ENCODE measurements at regions not wholly inside any gene's neighbourhood (a gene's known extent, or its start where the extent isn't known, plus 50 kb on each side); places are given as distances from the start of the nearest gene placed in this dataset.

DNA sequence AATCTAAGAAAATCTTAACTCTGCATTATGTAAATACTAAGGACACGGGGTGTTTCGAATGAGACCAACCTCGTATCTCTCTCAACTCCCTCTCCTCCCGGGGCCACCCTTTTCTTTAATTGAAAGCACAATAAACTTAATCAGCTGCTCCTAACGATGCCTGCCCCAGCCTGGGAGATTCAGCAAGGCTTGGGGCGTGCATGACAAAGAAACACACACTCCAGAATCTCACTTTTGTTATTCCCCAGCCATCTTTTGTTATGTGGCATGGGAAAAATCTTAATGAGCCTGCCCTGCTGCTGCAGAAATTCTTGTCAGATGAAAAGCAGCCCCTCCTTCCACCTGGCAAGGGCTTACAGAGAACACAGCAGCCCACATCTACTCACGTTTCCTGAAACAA, 117.4 kb downstream of the TTLL2 start:
- DNase-seq (ENCODE audit: low read depth, low spot score) = no peak

DNA sequence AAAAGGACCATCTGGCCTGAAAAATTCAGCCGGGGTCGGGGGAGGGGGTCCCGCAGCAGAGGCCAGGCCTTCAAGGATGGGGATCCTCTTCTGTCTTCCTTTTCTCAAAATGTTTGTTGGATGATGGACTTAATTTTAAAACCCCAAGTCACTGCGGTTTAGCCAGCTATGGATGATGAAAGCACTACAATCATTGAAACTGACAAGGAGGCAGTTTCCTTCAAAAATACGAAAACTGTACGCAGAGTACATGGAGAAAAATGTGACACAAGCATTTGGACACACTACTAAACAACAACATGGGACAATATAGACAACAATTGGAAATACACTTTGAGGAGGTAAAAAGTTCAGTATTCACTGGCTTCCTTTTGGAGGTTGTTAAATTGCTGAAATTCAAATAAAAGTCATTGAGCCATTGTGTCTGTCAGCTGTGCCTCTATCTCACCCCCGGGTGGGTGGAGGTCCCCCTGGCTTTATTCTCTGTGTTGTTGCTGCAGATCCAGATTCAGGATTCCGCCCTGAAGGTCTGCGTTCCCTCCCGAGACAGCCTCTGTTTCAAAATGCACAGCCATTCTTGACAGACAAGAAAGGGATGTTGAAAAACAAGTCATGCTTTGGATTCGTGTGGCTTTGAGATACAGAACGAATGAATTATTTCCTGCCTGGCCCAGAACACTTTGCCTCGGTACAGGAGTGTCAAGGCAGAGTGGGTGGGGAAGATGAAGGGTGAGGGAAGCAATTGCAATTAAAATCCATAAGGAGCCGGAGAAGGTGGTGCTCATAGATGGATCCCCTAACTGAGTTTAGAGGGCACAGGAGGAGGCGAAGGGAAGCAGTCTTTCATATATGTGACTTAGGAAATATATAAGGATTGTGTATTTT, 118.2 kb downstream of the TTLL2 start:
- DNase-seq (ENCODE audit: low read depth, low spot score) = no peak

DNA sequence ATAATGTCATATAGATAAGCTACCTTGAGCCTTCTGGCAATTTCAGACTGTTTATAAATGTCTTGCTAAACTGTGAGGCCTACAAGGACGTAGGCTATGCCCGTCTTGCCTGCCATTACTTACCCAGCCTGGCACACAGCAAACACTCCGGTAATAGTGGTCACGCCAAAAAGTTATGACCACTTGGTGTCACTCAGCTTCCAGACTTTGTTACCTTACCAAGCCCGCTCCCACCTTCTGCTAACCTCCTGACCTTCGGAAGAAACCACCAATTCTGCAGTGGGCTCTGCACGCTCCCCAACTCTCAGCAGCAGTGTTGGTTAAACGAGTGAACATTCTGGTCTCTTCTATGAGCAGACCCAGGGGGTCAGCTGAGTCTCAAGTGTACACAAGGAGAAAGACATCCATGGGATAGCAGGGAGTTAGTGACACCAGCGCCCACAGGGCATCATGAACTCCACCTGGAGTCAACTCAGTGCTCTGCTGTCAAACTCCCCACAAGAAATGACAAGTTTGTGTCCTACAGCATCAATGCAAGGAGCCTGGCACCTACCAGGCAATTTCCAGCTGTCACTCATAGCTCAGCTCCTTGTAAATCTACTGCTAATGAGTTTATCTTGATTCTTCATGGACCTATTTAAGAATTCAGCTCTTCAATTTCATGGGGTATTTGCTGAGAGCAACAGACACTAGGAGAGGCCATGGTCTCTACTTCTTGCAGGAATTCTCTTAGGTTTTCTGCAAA, 119.9 kb downstream of the TTLL2 start:
- no peak for DNase-seq (ENCODE audit: low read depth, low spot score)

DNA sequence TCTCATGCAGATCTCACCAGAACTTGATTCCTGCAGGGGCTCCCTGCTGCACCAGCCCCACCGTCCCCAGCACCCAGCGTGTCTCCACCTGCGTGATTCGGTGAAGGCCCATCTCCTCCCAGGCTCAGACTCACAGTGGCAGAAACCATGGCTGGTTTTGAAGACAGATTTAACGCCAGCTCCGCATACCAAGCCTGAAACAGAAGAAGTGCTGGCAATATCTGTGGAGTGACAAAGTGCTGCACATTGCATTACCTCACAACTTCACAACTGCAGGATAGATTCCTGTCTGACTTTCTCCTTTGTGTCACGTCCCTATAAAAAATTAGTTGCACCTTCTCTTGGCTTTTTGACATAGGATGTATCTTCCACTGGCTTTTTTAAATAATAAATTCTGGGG, 120.7 kb downstream of the TTLL2 start:
- DNase-seq (ENCODE audit: low read depth, low spot score) = no peak

DNA sequence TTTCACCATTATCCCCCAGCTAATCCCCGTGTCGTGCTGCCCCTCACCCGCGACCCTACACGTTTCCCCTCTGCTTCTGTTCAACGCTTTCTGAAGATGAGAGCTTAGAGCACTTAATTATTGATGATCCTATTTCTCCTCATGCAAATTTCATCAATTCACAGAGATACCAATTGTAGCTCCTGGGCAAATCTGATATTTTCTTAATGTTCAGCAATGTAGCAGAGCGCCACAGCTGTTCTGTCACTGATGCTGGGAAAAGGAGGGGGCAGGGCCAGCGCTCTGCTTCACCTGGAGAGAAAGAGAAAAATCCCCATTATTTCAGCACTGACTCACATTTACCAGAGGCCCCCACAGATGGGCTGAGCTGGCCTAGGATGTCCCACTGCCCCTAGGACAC, 121.2 kb downstream of the TTLL2 start:
- no peak for DNase-seq (ENCODE audit: low read depth, low spot score)

DNA sequence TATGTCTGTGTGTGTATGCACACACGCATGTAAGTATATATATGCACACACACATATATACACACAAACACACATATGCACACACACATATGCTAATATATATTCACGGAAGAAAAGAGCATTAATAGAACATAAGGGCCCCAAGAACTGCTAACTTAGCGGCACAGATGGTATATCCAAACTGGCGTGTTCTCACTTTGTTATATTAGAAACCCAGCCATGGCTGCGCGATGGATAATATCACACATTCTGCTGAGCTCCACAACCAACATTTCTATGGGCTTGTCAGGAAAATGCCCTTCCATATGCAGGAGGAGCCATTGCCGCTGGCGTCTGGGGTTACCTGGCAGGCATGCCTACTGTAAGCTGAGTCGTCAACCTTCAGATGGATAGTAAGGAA, 122.1 kb downstream of the TTLL2 start:
- no peak for DNase-seq (ENCODE audit: low read depth, low spot score)

DNA sequence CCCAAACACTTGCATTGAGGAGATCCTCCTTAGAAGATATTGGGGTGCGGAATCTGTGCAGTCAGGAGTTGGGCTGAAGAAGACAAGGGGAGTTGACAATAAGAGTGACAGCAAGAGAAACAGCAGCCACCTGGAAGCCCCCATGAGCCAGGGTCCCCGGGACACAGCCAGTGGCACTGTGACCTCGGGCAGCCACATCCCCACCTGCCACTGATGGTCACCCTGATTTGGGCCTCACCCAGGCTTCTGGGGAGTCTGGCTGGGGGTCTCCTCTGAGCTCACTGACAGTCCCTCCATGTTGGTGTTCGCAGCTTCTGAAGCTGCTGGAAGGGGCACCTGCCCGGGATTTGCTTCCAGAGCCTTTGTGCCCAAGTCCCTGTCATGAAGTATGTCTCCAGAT, 123.5 kb downstream of the TTLL2 start:
- no peak for DNase-seq (ENCODE audit: low read depth, low spot score)

DNA sequence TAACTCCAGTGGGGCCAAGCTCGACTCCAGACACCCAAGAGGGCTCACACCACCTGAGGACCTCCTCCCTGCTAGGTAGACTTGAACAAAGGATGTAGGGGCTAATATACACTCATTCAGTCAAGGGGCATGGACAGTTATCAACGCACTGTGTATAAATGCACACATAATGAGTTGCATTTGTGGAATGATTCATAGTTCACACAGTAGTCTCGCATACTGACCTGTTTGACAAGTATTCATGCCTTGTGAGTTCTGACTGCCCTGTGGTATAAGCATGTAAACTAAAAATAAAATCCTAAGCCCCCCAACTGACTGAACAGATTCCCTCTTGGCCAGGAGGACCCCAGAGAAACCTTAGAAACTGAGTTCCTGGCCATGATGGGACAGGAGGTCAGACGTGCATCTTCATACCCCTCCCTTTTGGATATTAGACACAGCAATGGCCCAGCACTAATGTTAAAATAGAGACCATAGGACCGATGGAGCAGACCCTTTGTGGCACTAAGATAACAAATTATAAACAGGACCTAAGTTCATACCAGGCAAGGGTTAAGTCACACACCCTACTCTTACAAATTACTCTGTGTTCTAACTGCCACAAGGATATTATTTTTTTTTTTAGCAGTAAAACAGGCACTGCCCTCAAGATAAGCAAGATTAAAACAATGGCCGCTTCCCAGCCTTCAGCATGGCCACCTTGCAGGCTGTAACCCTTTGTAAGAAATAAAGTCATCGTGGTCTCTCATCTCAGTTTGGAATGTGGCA, 124.4 kb downstream of the TTLL2 start:
- no peak for DNase-seq (ENCODE audit: low read depth, low spot score)

DNA sequence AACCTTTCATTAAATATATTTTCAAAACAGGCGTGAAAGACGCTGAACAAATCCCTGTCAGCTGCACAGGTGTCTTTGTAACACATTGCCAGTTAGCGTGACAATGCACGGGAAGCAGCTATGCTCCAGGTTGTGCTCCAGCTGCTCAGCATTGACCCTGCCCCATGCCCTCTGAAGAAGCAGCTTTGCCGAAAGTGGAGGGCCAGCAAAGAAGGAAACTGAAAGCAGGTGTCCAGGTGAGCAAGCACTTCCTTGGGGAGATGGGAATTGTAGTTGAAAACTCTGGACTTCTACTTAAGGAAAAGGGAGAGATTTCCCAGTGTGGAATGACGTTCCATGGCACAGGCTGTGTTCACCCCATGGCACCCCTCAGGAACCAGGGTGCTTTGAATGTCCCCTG, 125.7 kb downstream of the TTLL2 start:
- no peak for DNase-seq (ENCODE audit: low read depth, low spot score)

DNA sequence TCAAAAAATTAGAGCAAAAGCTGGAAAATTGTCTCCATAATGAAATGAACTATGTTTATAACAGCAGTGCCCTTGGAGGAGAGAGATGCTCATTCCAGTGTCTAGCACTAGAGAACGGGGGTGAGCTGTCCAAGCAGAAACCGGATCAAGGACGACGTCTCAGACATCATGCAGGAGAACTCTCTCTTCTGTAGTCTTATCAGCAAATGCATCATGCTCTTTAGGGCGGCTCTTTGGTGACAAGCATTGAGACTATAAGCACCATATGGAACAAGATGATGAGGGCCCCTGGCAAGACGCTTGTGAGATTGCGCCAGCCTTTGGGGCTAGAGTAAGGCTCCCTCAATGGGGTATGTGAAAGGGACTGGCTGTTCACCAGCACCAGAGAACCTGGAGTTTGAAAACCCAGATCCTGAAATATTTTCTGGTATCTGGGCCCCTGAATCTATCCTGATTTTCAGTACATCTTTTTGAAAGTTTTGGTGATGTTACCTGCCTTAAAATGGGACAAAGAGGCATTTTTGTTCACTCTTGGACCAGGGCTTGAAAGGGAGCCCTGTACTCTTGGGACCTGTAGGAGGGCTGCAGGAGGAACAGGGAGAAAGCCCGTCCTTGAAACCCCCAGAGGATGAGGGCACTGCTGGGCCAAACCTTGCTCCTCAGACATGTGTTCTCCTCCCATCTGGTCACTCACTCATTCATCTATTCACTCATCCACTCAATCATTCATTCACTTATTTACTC, 127.6 kb downstream of the TTLL2 start:
- no peak for DNase-seq (ENCODE audit: low read depth, low spot score)

DNA sequence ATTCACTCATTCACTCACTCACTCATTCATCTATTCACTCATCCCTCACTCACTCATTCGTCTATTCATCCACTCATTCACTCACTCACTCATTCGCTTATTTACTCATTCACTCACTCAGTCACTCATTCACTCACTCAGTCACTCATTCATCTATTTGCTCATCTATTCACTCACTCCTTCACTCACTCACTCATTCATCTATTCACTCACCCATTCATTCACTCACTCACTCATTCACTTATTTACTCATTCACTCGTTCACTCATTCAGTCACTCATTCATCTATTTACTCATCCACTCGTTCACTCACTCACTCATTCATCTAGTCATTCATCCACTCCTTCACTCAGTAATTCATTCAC, 128.2 kb downstream of the TTLL2 start:
- DNase-seq (ENCODE audit: low read depth, low spot score) = no peak

DNA sequence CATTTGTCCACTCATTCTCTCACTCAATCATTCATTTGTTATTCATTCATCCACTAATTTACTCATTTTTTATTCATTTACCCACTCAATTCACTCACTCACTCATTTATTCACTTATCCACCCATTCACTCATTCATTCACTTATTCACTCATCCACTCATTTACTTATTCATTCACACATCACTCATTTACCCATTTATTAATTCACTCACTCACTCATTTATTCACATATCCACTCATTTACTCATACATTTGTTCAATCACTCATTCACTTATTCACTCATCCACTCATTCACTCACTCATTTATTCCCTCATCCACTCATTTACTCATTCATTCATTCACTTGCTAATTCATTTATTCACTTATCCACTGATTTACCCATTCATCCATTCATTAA, 129.1 kb downstream of the TTLL2 start:
- DNase-seq (ENCODE audit: low read depth, low spot score) = no peak

DNA sequence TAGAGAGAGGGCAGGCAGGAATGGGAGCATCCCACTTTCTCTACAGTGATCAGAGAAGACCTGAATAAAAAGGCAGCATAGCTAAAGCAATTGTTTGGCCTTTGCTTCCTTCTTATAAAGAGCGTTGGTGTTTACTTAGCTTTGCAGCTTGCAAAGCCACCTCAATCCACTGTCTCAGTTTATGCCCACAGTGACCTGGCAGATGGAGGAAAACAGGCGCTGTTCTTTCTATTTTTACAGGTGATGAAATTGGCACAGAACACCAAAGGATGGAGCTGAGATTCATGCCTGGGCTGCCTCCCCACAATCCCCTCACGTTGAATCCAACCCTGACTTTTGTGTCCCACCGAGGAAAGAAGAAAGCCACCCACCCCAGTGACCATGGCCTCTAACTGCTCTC, 130.5 kb downstream of the TTLL2 start:
- no peak for DNase-seq (ENCODE audit: low read depth, low spot score)

DNA sequence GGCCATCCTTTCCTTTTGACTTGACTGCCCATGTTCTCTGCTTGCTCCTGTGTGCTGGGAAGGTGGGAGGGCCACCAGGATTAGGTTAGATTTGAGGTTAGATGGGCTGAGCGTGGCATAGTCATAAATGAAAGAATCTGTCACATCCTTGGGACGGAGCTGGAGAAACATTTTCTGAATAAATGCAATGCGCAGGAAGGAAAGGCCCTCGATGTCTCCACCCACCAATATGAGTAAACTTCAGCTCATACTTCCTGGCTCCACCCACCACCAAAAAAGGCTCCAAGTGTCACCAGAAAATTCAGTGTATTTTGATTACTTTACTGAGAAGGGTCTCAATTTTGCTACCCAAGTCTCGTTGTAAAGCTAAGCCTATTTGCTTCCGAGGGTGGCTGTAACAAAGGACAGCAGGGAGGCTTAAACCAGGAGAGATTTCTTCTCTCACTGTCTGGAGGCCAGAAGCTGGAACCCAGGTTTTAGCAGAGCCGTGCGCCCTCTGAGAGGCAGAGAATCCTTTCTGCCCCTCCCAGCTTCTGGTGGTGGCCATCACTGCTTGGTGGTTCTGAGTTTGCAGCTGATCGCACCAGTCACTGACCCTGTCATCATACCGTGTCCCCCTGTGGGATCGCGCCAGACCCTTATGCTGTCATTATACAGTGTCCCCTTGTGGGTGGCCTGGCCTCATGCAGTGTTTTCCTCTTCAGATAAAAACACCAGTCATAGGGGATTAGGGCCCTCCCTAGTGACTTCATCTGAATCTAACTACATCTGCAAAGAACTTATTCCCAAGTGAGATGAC, 137.8 kb downstream of the TTLL2 start:
- DNase-seq (ENCODE audit: low read depth, low spot score) = no peak

DNA sequence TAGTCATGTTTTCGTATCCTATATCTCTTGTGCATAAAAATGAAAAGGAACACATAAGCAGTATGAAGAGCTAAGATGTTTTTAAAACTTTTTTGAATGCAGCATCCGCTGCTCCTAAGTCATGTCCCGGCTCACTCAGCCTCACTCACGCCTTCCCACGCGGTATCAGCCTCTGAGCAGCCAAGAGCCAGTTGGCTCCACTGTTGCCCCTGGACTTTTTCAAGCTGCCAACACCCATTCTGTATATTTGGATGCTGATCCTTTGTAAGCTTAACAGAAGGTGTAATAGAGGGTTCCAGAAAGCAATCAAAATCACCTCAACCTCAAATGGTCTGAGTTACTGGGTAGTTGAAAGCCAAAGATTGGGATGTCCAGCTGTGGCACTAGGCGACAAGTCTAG, 139.3 kb downstream of the TTLL2 start:
- no peak for DNase-seq (ENCODE audit: low read depth, low spot score)

DNA sequence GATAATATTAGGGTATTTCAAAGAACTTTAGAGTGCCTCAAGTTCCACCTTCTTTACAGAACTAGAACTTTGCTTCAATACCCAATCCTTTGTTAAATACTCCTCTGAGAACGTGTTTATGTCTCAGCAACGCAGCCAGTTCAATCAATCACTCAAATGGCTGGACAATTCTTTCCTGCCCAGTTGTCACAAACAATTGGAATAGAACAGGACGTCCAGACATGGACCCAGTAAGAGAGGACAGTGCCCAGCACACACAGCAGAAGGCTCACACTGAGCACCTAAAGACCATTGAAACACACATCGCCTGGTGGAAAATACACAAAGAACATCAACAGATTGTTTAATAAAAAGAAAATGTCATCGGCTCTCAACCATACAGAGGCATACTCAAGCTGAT, 140.6 kb downstream of the TTLL2 start:
- DNase-seq (ENCODE audit: low read depth, low spot score) = no peak

DNA sequence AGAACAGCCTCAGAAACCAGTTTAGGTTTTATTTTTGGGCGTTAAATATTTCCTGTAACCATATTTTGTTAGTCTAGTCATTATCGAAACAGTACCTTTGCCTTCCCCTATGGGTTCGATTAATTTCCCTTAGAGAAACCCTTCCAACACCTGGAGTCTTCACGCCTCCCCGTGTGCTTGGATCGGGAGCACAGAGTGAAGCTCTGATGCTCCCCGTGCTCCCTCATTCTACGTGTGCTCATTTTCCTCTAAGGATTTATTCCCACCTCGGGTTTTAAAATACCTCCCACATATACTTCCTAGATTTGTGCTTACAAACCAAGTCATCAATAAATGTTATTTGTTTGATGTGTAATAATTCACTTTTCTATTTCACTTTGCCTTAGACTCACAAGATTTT, 142.4 kb downstream of the TTLL2 start:
- DNase-seq (ENCODE audit: low read depth, low spot score) = no peak

DNA sequence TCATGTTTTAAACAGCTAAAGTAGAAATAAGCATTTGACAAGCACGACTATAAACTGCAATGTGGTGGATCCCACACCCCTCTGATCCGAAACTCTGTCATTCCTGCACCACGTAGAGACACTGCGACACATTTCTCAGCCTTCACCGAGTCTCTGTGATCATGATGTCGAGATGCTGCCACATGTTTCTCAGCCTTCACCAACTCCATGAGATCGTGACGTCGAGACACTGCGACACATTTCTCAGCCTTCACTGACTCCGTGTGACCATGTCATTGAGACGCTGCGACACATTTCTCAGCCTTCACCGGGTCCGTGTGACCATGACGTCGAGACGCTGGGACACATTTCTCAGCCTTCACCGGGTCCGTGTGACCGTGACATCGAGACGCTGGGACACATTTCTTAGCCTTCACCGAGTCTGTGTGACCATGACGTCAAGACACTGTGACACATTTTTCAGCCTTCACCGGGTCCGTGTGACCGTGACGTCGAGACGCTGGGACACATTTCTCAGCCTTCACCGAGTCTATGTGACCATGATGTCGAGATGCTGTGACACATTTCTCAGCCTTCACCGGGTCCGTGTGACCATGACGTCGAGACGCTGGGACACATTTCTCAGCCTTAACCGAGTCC, 143.0 kb downstream of the TTLL2 start:
- no peak for DNase-seq (ENCODE audit: low read depth, low spot score)

DNA sequence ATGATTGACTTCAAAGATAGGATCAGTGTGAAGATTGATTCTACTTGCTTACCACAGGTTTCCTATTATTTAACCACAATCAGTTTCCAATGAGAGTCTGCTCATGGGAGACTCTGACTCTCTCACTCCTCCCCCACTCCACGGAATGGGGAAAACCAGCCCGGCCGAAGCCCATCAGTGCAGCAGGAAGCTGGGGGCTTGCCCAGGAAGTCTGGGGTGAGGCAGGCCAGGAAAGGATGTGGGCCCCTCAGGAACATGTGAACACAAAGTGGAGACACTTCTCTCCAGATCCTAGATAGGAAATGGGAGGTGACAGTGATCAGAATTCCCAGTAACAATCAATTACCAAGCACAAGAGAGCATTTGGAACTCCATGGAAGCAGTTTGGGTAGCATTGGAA, 144.2 kb downstream of the TTLL2 start:
- no peak for DNase-seq (ENCODE audit: low read depth, low spot score)

DNA sequence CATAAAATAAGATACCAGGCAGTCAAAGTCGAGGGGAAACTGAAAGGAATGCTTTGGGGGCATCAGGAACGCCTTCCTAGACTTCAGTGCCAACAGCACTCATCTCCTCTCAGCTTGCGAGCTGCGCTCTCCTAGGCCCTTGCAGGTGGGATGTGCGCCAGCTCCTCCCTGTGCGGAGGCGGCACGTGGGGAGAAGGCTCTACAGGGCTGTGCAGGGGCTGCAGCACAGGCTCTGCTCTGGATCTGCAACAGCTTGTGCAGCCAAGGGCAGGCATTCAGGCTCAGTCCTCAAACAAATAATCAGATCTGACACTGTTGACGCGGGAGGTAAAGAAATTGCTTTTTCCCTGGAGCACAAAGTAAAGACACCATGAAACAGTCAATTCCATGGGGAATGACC, 144.8 kb downstream of the TTLL2 start:
- no peak for DNase-seq (ENCODE audit: low read depth, low spot score)
